22Rv1 (cell line): ENCODE measurements at regions not wholly inside any gene's neighbourhood (a gene's known extent, or its start where the extent isn't known, plus 50 kb on each side); places are given as distances from the start of the nearest gene placed in this dataset.

ENCODE experiments used
- H3K27ac ChIP-seq: fragments of 450-650 bp; 2 replicates; pipeline ENCODE4 v1.5.1; 2017
- CTCF ChIP-seq: fragments of 450-650 bp; IDR thresholded peaks from 2 replicates; pipeline ENCODE4 v1.5.1; 2017; ENCODE audit warnings: mild to moderate bottlenecking
- ZFX ChIP-seq: fragments of 450-650 bp; IDR thresholded peaks from 2 replicates; pipeline ENCODE4 v1.6.1; 2017; ENCODE audit warnings: antibody characterized with exemption, borderline replicate concordance

DNA sequence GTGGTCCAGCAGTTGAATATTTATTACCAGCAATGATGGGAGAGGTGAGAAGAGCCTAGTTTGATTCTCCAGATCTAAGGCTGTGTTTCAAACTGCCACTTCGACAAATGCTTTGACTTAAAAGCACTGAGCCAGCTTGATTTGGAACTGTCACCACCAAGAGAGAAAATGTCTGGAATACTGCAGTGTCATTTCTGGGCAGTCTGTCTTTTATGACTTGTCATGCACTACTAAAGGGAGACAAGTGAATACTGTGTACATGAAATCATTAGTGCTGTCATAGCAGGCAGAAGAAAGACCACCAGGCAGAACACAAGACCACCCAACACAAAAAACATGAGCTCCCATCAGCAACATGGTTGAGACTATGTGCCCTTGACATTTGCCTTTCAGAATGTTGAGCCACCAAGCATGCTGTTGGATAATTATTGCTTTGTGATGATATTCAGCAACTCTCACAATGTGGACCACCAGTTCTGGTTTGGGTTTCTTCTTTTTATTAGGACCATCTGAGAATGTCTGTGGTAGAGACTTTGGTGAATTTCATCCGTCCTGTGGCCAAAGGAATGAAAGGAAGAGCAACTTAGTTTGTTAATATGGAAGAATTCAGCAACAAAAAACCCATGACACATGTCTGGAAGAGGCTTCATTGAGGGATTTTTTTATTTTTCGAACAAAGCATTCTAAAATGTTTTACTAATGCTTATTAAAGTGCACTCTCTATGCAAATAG, 125.8 kb downstream of the NTMT2 start:
- no peak overlapping the region for H3K27ac ChIP-seq
- TF ChIP-seq ZFX (no peak), CTCF (no peak)

- TF ChIP-seq ZFX (no peak), CTCF (no peak)
- no peak overlapping the region for H3K27ac ChIP-seq
Observed at GRCh38 chr1:170273291-170274130, 127.8 kb downstream of the NTMT2 start.

GRCh38 chr1:170274131-170274501, 128.4 kb downstream of the NTMT2 start:
- TF ChIP-seq CTCF, result no peak
- TF ChIP-seq ZFX, result no peak
- no peak overlapping the region for H3K27ac ChIP-seq

- no peak for TF ChIP-seq ZFX
- TF ChIP-seq CTCF, result no peak
- no peak overlapping the region for H3K27ac ChIP-seq
Observed at GRCh38 chr1:170277985-170278384, 132.2 kb downstream of the NTMT2 start.

DNA sequence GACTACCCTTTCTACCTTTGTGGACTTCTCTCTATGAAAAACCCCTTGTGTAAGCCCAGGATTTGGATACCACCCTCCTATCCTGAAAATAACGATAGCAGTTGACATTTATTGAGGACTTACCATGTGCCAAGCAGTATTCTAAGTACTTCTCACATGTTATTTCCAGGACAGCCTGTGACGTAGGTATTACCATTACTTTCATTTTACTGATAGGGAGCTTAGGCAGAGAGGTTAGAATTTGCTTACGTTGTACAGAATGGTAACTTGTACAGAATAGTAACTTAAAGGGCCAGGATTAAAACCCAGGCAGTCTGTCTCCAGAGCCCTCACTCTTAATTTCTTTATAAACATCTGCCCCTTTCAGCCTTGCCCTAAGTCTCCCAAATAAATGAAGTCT, 138.3 kb downstream of the NTMT2 start:
- no peak overlapping the region for H3K27ac ChIP-seq
- TF ChIP-seq ZFX (no peak), CTCF (no peak)

DNA sequence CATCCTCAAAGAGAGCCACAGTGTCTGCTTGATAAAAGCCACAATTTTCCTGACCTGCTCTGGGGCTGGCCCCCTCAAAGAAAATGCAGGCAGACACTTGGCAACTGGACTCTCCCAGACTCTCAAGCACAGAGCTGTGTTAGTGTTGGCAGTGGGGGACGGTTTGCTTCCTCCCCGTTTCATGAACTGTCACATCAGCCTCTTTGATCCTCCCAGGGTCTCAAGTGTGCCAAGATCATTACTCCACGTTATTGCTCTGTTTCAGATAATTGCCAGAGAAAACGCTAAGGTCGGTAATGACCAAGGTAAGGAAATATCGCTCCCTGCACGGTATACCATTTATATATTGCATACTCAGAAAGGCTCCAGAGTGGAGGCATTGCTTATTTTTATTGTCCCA, 138.8 kb downstream of the NTMT2 start:
- no peak for TF ChIP-seq CTCF
- no peak for TF ChIP-seq ZFX
- H3K27ac ChIP-seq, result no peak overlapping the region

GRCh38 chr1:170284951-170285350, 139.2 kb downstream of the NTMT2 start:
- H3K27ac ChIP-seq, result no peak overlapping the region
- TF ChIP-seq ZFX (no peak), CTCF (no peak)
